HEK293T (cell line): ENCODE measurements at regions not wholly inside any gene's neighbourhood (a gene's known extent, or its start where the extent isn't known, plus 50 kb on each side); places are given as distances from the start of the nearest gene placed in this dataset.

Source experiments
- CTCF ChIA-PET: fragments of 350-600 bp; formaldehyde crosslinking; extraction: SDS; loops from one replicate; lab custom pipeline; 2021; ENCODE audit warnings: antibody characterized with exemption, inconsistent platforms; lab: Yijun Ruan, JAX
- POLR2A ChIA-PET: fragments of 350-600 bp; formaldehyde crosslinking; extraction: SDS; loops from one replicate; lab custom pipeline; 2020; ENCODE audit warnings: antibody characterized with exemption, inconsistent platforms; lab: Yijun Ruan, JAX
- DNase-seq: peaks from one replicate; pipeline ENCODE4 v3.0.0; 2012; ENCODE audit warnings: mixed read lengths; ENCODE audit errors: extremely low spot score
- ARNT ChIP-seq: fragments of 450-650 bp; IDR thresholded peaks from 2 replicates; pipeline ENCODE4 v1.6.1; 2017; ENCODE audit warnings: mild to moderate bottlenecking
- BHLHE40 ChIP-seq: fragments of 450-650 bp; IDR thresholded peaks from 2 replicates; pipeline ENCODE4 v1.6.1; 2016; ENCODE audit warnings: mild to moderate bottlenecking, moderate library complexity, borderline replicate concordance
- CTBP1 ChIP-seq: fragments of 450-650 bp; IDR thresholded peaks from 2 replicates; pipeline ENCODE4 v1.6.1; 2016; ENCODE audit warnings: borderline replicate concordance
- ELF4 ChIP-seq: fragments of 450-650 bp; IDR thresholded peaks from 2 replicates; pipeline ENCODE4 v1.6.1; 2017; ENCODE audit warnings: antibody characterized with exemption
- FOXA1 ChIP-seq: fragments of 450-650 bp; IDR thresholded peaks from 2 replicates; pipeline ENCODE4 v1.6.1; 2016; ENCODE audit warnings: mild to moderate bottlenecking
- FOXK2 ChIP-seq: fragments of 450-650 bp; IDR thresholded peaks from 2 replicates; pipeline ENCODE4 v1.6.1; 2016; ENCODE audit warnings: mild to moderate bottlenecking
- FOXM1 ChIP-seq: fragments of 450-650 bp; IDR thresholded peaks from 2 replicates; pipeline ENCODE4 v1.6.1; 2017; ENCODE audit warnings: mild to moderate bottlenecking, borderline replicate concordance
- HDGF ChIP-seq: fragments of 450-650 bp; IDR thresholded peaks from 2 replicates; pipeline ENCODE4 v1.6.1; 2017; ENCODE audit warnings: antibody characterized with exemption, borderline replicate concordance
- L3MBTL2 ChIP-seq: fragments of 450-650 bp; conservative IDR thresholded peaks from 2 replicates; pipeline ENCODE4 v1.6.1; 2016; ENCODE audit warnings: mild to moderate bottlenecking
- LEF1 ChIP-seq: fragments of 450-650 bp; IDR thresholded peaks from 2 replicates; pipeline ENCODE4 v1.6.1; 2017; ENCODE audit warnings: mild to moderate bottlenecking, borderline replicate concordance
- NFRKB ChIP-seq: fragments of 450-650 bp; IDR thresholded peaks from 2 replicates; pipeline ENCODE4 v1.6.1; 2016; ENCODE audit warnings: mild to moderate bottlenecking, moderate library complexity
- PKNOX1 ChIP-seq: fragments of 450-650 bp; IDR thresholded peaks from 2 replicates; pipeline ENCODE4 v1.6.1; 2016
- SP1 ChIP-seq: fragments of 450-650 bp; IDR thresholded peaks from 2 replicates; pipeline ENCODE4 v1.6.1; 2017
- SUZ12 ChIP-seq: fragments of 450-650 bp; IDR thresholded peaks from 2 replicates; pipeline ENCODE4 v1.6.1; 2016; ENCODE audit warnings: mild to moderate bottlenecking
- TARDBP ChIP-seq: fragments of 450-650 bp; IDR thresholded peaks from 2 replicates; pipeline ENCODE4 v1.6.1; 2016
- ZNF384 ChIP-seq: fragments of 450-650 bp; IDR thresholded peaks from 2 replicates; pipeline ENCODE4 v1.6.1; 2016

GRCh38 chr7:66500087-66500486, 128.6 kb upstream of the KCTD7 start:
- ChIA-PET POLR2A (no interaction called here), CTCF (no interaction called here)
- no peak for TF ChIP-seq NFRKB

GRCh38 chr7:66502230-66503035, 126.2 kb upstream of the KCTD7 start:
- DNase-seq, result no peak
- no peak for TF ChIP-seq CTBP1
- no peak for TF ChIP-seq SUZ12
- no peak for TF ChIP-seq PKNOX1
- no peak for TF ChIP-seq HDGF
- ChIA-PET CTCF (interaction anchor here (0.6 to 1.0 kb wide), 2 partner anchors 14 to 36 kb away, joined by 3 to 4 read pairs; no protein-coding TSS in a partner anchor), POLR2A (no interaction called here)

More at GRCh38 chr7:66500087-66500486, 128.6 kb upstream of the KCTD7 start:
- DNase-seq, result no peak

GRCh38 chr7:66503036-66503370, 125.7 kb upstream of the KCTD7 start:
- POLR2A ChIA-PET, result interaction anchor here (1.2 kb wide), 1 partner anchor 10 kb away, joined by 3 read pairs; no protein-coding TSS in a partner anchor
- TF ChIP-seq L3MBTL2, result no peak
- TF ChIP-seq ELF4, result no peak
- no peak for TF ChIP-seq FOXA1
- TF ChIP-seq FOXK2, result no peak
- TF ChIP-seq TARDBP, result no peak
- TF ChIP-seq ZNF384, result no peak
- no peak for TF ChIP-seq HDGF
- no peak for TF ChIP-seq CTBP1
- TF ChIP-seq BHLHE40, result no peak
- no peak for TF ChIP-seq SUZ12
- no peak for TF ChIP-seq LEF1
- no peak for TF ChIP-seq ARNT
- TF ChIP-seq PKNOX1, result no peak
- no peak for TF ChIP-seq FOXM1
- TF ChIP-seq SP1, result no peak
- TF ChIP-seq NFRKB, result no peak
- no peak for DNase-seq
- CTCF ChIA-PET, result interaction anchor here (1.0 kb wide), 1 partner anchor 35 kb away, joined by 4 read pairs; no protein-coding TSS in a partner anchor

- TF ChIP-seq ARNT, result no peak
- no peak for TF ChIP-seq L3MBTL2
- CTCF ChIA-PET, result interaction anchor here (1.0 kb wide), 1 partner anchor 35 kb away, joined by 4 read pairs; no protein-coding TSS in a partner anchor
- POLR2A ChIA-PET, result interaction anchor here (1.0 to 1.2 kb wide), 2 partner anchors 10 kb away, joined by 3 read pairs; no protein-coding TSS in a partner anchor
- DNase-seq, result no peak
Measured at GRCh38 chr7:66503551-66504031, 125.1 kb upstream of the KCTD7 start.

GRCh38 chr7:66504131-66504530, 124.5 kb upstream of the KCTD7 start:
- TF ChIP-seq FOXK2, result no peak
- TF ChIP-seq SUZ12, result no peak
- TF ChIP-seq LEF1, result no peak
- TF ChIP-seq FOXM1, result no peak
- TF ChIP-seq FOXA1, result no peak
- no peak for TF ChIP-seq CTBP1
- no peak for TF ChIP-seq ELF4
- TF ChIP-seq ARNT, result no peak
- TF ChIP-seq L3MBTL2, result no peak
- TF ChIP-seq TARDBP, result no peak
- TF ChIP-seq ZNF384, result no peak
- no peak for TF ChIP-seq NFRKB
- no peak for TF ChIP-seq SP1
- TF ChIP-seq HDGF, result no peak
- no peak for DNase-seq
- POLR2A ChIA-PET, result interaction anchor here (1.0 to 1.2 kb wide), 2 partner anchors 10 to 11 kb away, joined by 3 read pairs; no protein-coding TSS in a partner anchor
- CTCF ChIA-PET, result no interaction called here

- POLR2A ChIA-PET, result no interaction called here
Measured at GRCh38 chr7:66505009-66505408, 123.7 kb upstream of the KCTD7 start.

More at GRCh38 chr7:66505009-66505408, 123.7 kb upstream of the KCTD7 start:
- TF ChIP-seq TARDBP (no peak), ELF4 (no peak), FOXK2 (no peak), HDGF (no peak), BHLHE40 (no peak), SUZ12 (no peak), FOXA1 (no peak), ARNT (no peak), ZNF384 (no peak), LEF1 (no peak), CTBP1 (no peak), FOXM1 (no peak), SP1 (no peak), PKNOX1 (no peak), NFRKB (no peak), L3MBTL2 (no peak)
- DNase-seq, result no peak
- CTCF ChIA-PET, result no interaction called here
